Uterus (tissue), 2 donors: ENCODE measurements at regions not wholly inside any gene's neighbourhood (a gene's known extent, or its start where the extent isn't known, plus 50 kb on each side); places are given as distances from the start of the nearest gene placed in this dataset.

Experiments used
- CTCF ChIP-seq, 4 experiments: fragments of 200-600 bp in 2 of 4; fragments of 450-650 bp in 2 of 4; sonication (generic) in 2 of 4; IDR thresholded peaks; one replicate each; pipeline ENCODE4 v1.5.1; 2016 to 2019; ENCODE audit warnings: antibody characterized with exemption in 4 of 4, mild to moderate bottlenecking in 2 of 4, moderate library complexity in 1 of 4
- POLR2A ChIP-seq, 2 donors: fragments of 450-650 bp; IDR thresholded peaks; one replicate each; pipeline ENCODE4 v1.6.1; 2016; ENCODE audit warnings: antibody characterized with exemption in 2 of 2, mild to moderate bottlenecking in 1 of 2, moderate library complexity in 1 of 2

GRCh38 chr20:39394461-39394860 lies 432.3 kb downstream of the DHX35 start:
- TF ChIP-seq POLR2A (IDR thresholded peaks at IDR 0.05), result no peak
- no peak for TF ChIP-seq CTCF (IDR thresholded peaks at IDR 0.05)
